ENCODE measurements at regions not wholly inside any gene's neighbourhood (a gene's known extent, or its start where the extent isn't known, plus 50 kb on each side); places are given as distances from the start of the nearest gene placed in this dataset.

- Histone ChIP-seq H3K27me3 (ENCODE audit: insufficient read depth, low read length) (no peaks in the 10 kb centered on the region), H3K4me2 (ENCODE audit: insufficient read depth, low read length) (no peak overlapping the region), H2AFZ (ENCODE audit: low read length) (no peak overlapping the region), H4K20me1 (ENCODE audit: insufficient read depth, low read length) (no peaks in the 10 kb centered on the region), H3K79me2 (ENCODE audit: insufficient read depth, low read length) (no peaks in the 10 kb centered on the region), H3K4me1 (ENCODE audit: insufficient read depth, low read length) (peaks cover 30% of the 10 kb centered on the region), H3K36me3 (ENCODE audit: insufficient read depth, low read length) (no peaks in the 10 kb centered on the region), H3K27ac (ENCODE audit: low read depth, low read length) (no peak overlapping the region), H3K9me3 (ENCODE audit: low read depth, low read length) (no peaks in the 10 kb centered on the region), H3K4me3 (ENCODE audit: insufficient read depth, low read length) (no peak overlapping the region)
- DNase-seq (ENCODE audit: insufficient read length, low spot score, missing footprints) = no peak
- TF ChIP-seq CTCF (IDR thresholded peaks at IDR 0.05; ENCODE audit: extremely low read depth, low read depth, low read length) = no peak
These were observed 78.7 kb upstream of the GPC6 start for GRCh38 chr13:93147946-93148345.

- Histone ChIP-seq H4K20me1 (ENCODE audit: insufficient read depth, low read length) (no peaks in the 10 kb centered on the region), H3K27me3 (ENCODE audit: insufficient read depth, low read length) (no peaks in the 10 kb centered on the region), H3K27ac (ENCODE audit: low read depth, low read length) (peak overlapping the region; percentile 59), H3K4me2 (ENCODE audit: insufficient read depth, low read length) (peak overlapping the region; percentile 46), H3K4me3 (ENCODE audit: insufficient read depth, low read length) (no peak overlapping the region), H3K9me3 (ENCODE audit: low read depth, low read length) (no peaks in the 10 kb centered on the region), H3K4me1 (ENCODE audit: insufficient read depth, low read length) (peaks cover 28% of the 10 kb centered on the region), H2AFZ (ENCODE audit: low read length) (no peak overlapping the region), H3K36me3 (ENCODE audit: insufficient read depth, low read length) (no peaks in the 10 kb centered on the region), H3K79me2 (ENCODE audit: insufficient read depth, low read length) (no peaks in the 10 kb centered on the region)
- no peak for TF ChIP-seq CTCF (IDR thresholded peaks at IDR 0.05; ENCODE audit: extremely low read depth, low read depth, low read length)
- peak; percentile 5 for DNase-seq (ENCODE audit: insufficient read length, low spot score, missing footprints)
These were observed 75.3 kb upstream of the GPC6 start for GRCh38 chr13:93151277-93151676.

GRCh38 chr13:93158565-93158964, 68.0 kb upstream of the GPC6 start:
- Histone ChIP-seq H4K20me1 (ENCODE audit: insufficient read depth, low read length) (no peaks in the 10 kb centered on the region), H3K27me3 (ENCODE audit: insufficient read depth, low read length) (no peaks in the 10 kb centered on the region), H3K4me3 (ENCODE audit: insufficient read depth, low read length) (no peak overlapping the region), H3K4me2 (ENCODE audit: insufficient read depth, low read length) (no peak overlapping the region), H3K79me2 (ENCODE audit: insufficient read depth, low read length) (no peaks in the 10 kb centered on the region), H3K27ac (ENCODE audit: low read depth, low read length) (no peak overlapping the region), H2AFZ (ENCODE audit: low read length) (no peak overlapping the region), H3K36me3 (ENCODE audit: insufficient read depth, low read length) (no peaks in the 10 kb centered on the region), H3K4me1 (ENCODE audit: insufficient read depth, low read length) (no peaks in the 10 kb centered on the region), H3K9me3 (ENCODE audit: low read depth, low read length) (no peaks in the 10 kb centered on the region)
- no peak for DNase-seq (ENCODE audit: insufficient read length, low spot score, missing footprints)
- TF ChIP-seq CTCF (IDR thresholded peaks at IDR 0.05; ENCODE audit: extremely low read depth, low read depth, low read length) = no peak

GRCh38 chr13:93169980-93170379, 56.6 kb upstream of the GPC6 start:
- Histone ChIP-seq H3K27me3 (ENCODE audit: insufficient read depth, low read length) (no peaks in the 10 kb centered on the region), H3K79me2 (ENCODE audit: insufficient read depth, low read length) (no peaks in the 10 kb centered on the region), H3K9me3 (ENCODE audit: low read depth, low read length) (no peaks in the 10 kb centered on the region), H3K4me3 (ENCODE audit: insufficient read depth, low read length) (no peak overlapping the region), H3K36me3 (ENCODE audit: insufficient read depth, low read length) (no peaks in the 10 kb centered on the region), H3K27ac (ENCODE audit: low read depth, low read length) (peak overlapping the region; percentile 31), H3K4me1 (ENCODE audit: insufficient read depth, low read length) (peaks cover 7% of the 10 kb centered on the region), H4K20me1 (ENCODE audit: insufficient read depth, low read length) (no peaks in the 10 kb centered on the region), H2AFZ (ENCODE audit: low read length) (no peak overlapping the region), H3K4me2 (ENCODE audit: insufficient read depth, low read length) (no peak overlapping the region)
- no peak for TF ChIP-seq CTCF (IDR thresholded peaks at IDR 0.05; ENCODE audit: extremely low read depth, low read depth, low read length)
- DNase-seq (ENCODE audit: insufficient read length, low spot score, missing footprints) = peak; percentile 75

All from osteoblast (primary cell).